Gastroesophageal sphincter (tissue), 3 donors: ENCODE measurements at regions not wholly inside any gene's neighbourhood (a gene's known extent, or its start where the extent isn't known, plus 50 kb on each side); places are given as distances from the start of the nearest gene placed in this dataset.

Experiments used
- EP300 ChIP-seq: sonication (generic); formaldehyde crosslinking; IDR thresholded peaks from one replicate; pipeline ENCODE4 v1.6.1; 2017; ENCODE audit warnings: antibody characterized with exemption, mild to moderate bottlenecking
- POLR2AphosphoS5 ChIP-seq: sonication (generic); formaldehyde crosslinking; IDR thresholded peaks from one replicate; pipeline ENCODE4 v1.6.1; 2017; ENCODE audit warnings: antibody characterized with exemption
- TF ChIP-seq, protein P1 (sequence below), 4 experiments: fragments of 200-600 bp in 2 of 4; fragments of 450-650 bp in 2 of 4; sonication (generic) in 1 of 4; IDR thresholded peaks; one replicate each; pipeline ENCODE4 v1.5.1; 2017 to 2019; ENCODE audit warnings: antibody characterized with exemption in 4 of 4, mild to moderate bottlenecking in 2 of 4, moderate library complexity in 2 of 4

DNA sequence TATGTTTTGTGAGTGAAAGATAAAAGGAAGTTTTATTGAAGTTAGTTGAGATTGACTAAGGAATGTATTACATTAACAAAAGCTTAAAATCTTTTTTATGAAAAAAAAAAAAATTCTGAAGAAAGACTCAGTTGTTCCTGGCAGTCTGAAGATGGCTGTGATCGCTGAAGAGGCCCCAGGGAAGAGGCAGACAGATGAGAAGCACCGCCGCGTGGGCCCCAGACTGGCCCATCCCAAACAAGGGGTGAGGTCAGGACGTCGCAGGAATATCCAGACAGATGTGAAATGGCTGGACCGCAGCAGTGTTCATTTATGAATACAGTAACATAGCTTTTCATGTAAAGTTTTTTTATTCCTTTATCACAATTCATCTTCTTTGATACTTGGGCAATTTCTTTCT is 194.2 kb downstream of the TBXT start:
- TF ChIP-seq EP300 = no peak
- TF ChIP-seq, protein P1, sequence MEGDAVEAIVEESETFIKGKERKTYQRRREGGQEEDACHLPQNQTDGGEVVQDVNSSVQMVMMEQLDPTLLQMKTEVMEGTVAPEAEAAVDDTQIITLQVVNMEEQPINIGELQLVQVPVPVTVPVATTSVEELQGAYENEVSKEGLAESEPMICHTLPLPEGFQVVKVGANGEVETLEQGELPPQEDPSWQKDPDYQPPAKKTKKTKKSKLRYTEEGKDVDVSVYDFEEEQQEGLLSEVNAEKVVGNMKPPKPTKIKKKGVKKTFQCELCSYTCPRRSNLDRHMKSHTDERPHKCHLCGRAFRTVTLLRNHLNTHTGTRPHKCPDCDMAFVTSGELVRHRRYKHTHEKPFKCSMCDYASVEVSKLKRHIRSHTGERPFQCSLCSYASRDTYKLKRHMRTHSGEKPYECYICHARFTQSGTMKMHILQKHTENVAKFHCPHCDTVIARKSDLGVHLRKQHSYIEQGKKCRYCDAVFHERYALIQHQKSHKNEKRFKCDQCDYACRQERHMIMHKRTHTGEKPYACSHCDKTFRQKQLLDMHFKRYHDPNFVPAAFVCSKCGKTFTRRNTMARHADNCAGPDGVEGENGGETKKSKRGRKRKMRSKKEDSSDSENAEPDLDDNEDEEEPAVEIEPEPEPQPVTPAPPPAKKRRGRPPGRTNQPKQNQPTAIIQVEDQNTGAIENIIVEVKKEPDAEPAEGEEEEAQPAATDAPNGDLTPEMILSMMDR (IDR thresholded peaks at IDR 0.05) = no peak
- no peak for TF ChIP-seq POLR2AphosphoS5
